GM23338 (cell line): ENCODE measurements at regions not wholly inside any gene's neighbourhood (a gene's known extent, or its start where the extent isn't known, plus 50 kb on each side); places are given as distances from the start of the nearest gene placed in this dataset.

Experiments
- ATAC-seq: fragments of 200-7000 bp; cut with Tn5 transposase; 3 replicates; pipeline ENCODE4 v1.9.1; 2020
- DNase-seq: peaks from one replicate; pipeline ENCODE4 v3.0.0-alpha.2; 2015; ENCODE audit warnings: low spot score
- H2AFZ ChIP-seq: fragments of 200-600 bp; sonication (generic); 2 replicates; pipeline ENCODE4 v1.8.0; 2016; ENCODE audit warnings: antibody characterized with exemption, mild to moderate bottlenecking, moderate library complexity
- H3F3A ChIP-seq: fragments of 200-600 bp; sonication (generic); replicated peaks from 2 replicates; pipeline ENCODE4 v1.8.0; 2017; ENCODE audit warnings: antibody characterized with exemption, mixed run types, low read depth
- H3K27ac ChIP-seq: fragments of 200-600 bp; sonication (generic); 2 replicates; pipeline ENCODE4 v1.6.1; 2016; ENCODE audit warnings: low read depth
- H3K27me3 ChIP-seq: fragments of 200-600 bp; sonication (generic); 2 replicates; pipeline ENCODE4 v1.8.0; 2016; ENCODE audit warnings: mild to moderate bottlenecking, mixed run types, moderate library complexity; ENCODE audit not compliant: insufficient read depth
- H3K36me3 ChIP-seq: fragments of 200-600 bp; sonication (generic); 2 replicates; pipeline ENCODE4 v1.8.0; 2016; ENCODE audit warnings: mild to moderate bottlenecking; ENCODE audit not compliant: insufficient read depth
- H3K4me1 ChIP-seq: fragments of 200-600 bp; sonication (generic); 2 replicates; pipeline ENCODE4 v1.8.0; 2016; ENCODE audit warnings: mild to moderate bottlenecking, moderate library complexity; ENCODE audit not compliant: insufficient read depth
- H3K4me2 ChIP-seq: fragments of 200-600 bp; sonication (generic); 2 replicates; pipeline ENCODE4 v1.7.1; 2017; ENCODE audit warnings: mixed run types
- H3K4me3 ChIP-seq: fragments of 200-600 bp; sonication (generic); 2 replicates; pipeline ENCODE4 v1.6.1; 2016; ENCODE audit warnings: mixed run types
- H3K79me2 ChIP-seq: fragments of 200-600 bp; sonication (generic); replicated peaks from 2 replicates; pipeline ENCODE4 v1.8.0; 2017; ENCODE audit warnings: mild to moderate bottlenecking; ENCODE audit not compliant: insufficient read depth
- H3K9me2 ChIP-seq: fragments of 200-600 bp; sonication (generic); 2 replicates; pipeline ENCODE4 v1.8.0; 2017; ENCODE audit not compliant: insufficient read depth
- H4K20me1 ChIP-seq: fragments of 200-600 bp; sonication (generic); replicated peaks from 2 replicates; pipeline ENCODE4 v1.8.0; 2017; ENCODE audit warnings: mild to moderate bottlenecking; ENCODE audit not compliant: insufficient read depth
- H3K27ac Mint-ChIP-seq: 2 replicates; pipeline ENCODE4 v1.8.0; 2020; ENCODE audit warnings: inconsistent platforms, mild to moderate bottlenecking, moderate library complexity, mixed read lengths
- H3K27me3 Mint-ChIP-seq: 3 replicates; pipeline ENCODE4 v1.8.0; 2022; ENCODE audit warnings: low read depth, mild to moderate bottlenecking, moderate library complexity, mixed read lengths, inconsistent platforms; ENCODE audit not compliant: insufficient read depth, poor library complexity
- H3K36me3 Mint-ChIP-seq: 3 replicates; pipeline ENCODE4 v1.8.0; 2021; ENCODE audit warnings: low read depth, mild to moderate bottlenecking, inconsistent platforms, moderate library complexity, mixed read lengths
- H3K4me1 Mint-ChIP-seq: 3 replicates; pipeline ENCODE4 v1.8.0; 2020; ENCODE audit warnings: mild to moderate bottlenecking, inconsistent platforms, mixed read lengths
- H3K4me3 Mint-ChIP-seq: 3 replicates; pipeline ENCODE4 v1.8.0; 2021; ENCODE audit warnings: moderate library complexity, mild to moderate bottlenecking, inconsistent platforms, mixed read lengths
- H3K9me3 Mint-ChIP-seq: 3 replicates; pipeline ENCODE4 v1.8.0; 2020; ENCODE audit warnings: moderate library complexity, mild to moderate bottlenecking, inconsistent platforms, mixed read lengths
- CREB1 ChIP-seq: fragments of 250-450 bp; sonication (Bioruptor Pico); IDR thresholded peaks from 2 replicates; pipeline ENCODE4 v1.5.0; 2020; ENCODE audit warnings: low read depth, mild to moderate bottlenecking, moderate library complexity
- ETS1 ChIP-seq: IDR thresholded peaks from 2 replicates; pipeline ENCODE4 v1.6.1; 2016; ENCODE audit warnings: antibody characterized with exemption
- EZH2 ChIP-seq: fragments of 200-600 bp; sonication (generic); IDR thresholded peaks from one replicate; pipeline ENCODE4 v1.8.0; 2017; ENCODE audit warnings: antibody characterized with exemption, mild to moderate bottlenecking, low read depth; ENCODE audit not compliant: unreplicated experiment
- EZH2phosphoT487 ChIP-seq: fragments of 200-600 bp; sonication (generic); IDR thresholded peaks from one replicate; pipeline ENCODE4 v1.8.1; 2018; ENCODE audit warnings: antibody characterized with exemption; ENCODE audit not compliant: unreplicated experiment
- JUNB ChIP-seq: IDR thresholded peaks from one replicate; pipeline ENCODE4 v1.6.1; 2016; ENCODE audit warnings: antibody characterized with exemption; ENCODE audit not compliant: unreplicated experiment
- NANOG ChIP-seq: IDR thresholded peaks from 2 replicates; pipeline ENCODE4 v1.6.1; 2016; ENCODE audit warnings: antibody characterized with exemption, borderline replicate concordance
- POLR2AphosphoS5 ChIP-seq: IDR thresholded peaks from 2 replicates; pipeline ENCODE4 v1.6.1; 2016; ENCODE audit warnings: antibody characterized with exemption, low read depth
- STAT1 ChIP-seq: IDR thresholded peaks from one replicate; pipeline ENCODE4 v1.6.1; 2016; ENCODE audit warnings: antibody characterized with exemption; ENCODE audit not compliant: unreplicated experiment
- ZNF114 ChIP-seq: fragments of 250-450 bp; sonication (Bioruptor Pico); IDR thresholded peaks from 2 replicates; pipeline ENCODE4 v1.5.0; 2020; ENCODE audit warnings: mild to moderate bottlenecking, moderate library complexity
- ZNF331 ChIP-seq: fragments of 250-450 bp; sonication (Bioruptor Pico); IDR thresholded peaks from 2 replicates; pipeline ENCODE4 v1.5.0; 2020; ENCODE audit warnings: low read depth, mild to moderate bottlenecking, moderate library complexity
- TF ChIP-seq, protein P1 (sequence below): IDR thresholded peaks from one replicate; pipeline ENCODE4 v1.6.1; 2018; ENCODE audit warnings: antibody characterized with exemption; ENCODE audit not compliant: unreplicated experiment
- TF ChIP-seq, protein P2 (sequence below): fragments of 250-450 bp; sonication (Bioruptor Pico); IDR thresholded peaks from 2 replicates; pipeline ENCODE4 v1.5.0; 2020; ENCODE audit warnings: mild to moderate bottlenecking, moderate library complexity
- TF ChIP-seq, protein P3 (sequence below), 2 experiments: fragments of 200-600 bp in 1 of 2; sonication (generic) in 1 of 2; conservative IDR thresholded peaks; 2 replicates each; pipeline versions ENCODE4 v1.5.1 to v1.6.1; 2016 to 2017; ENCODE audit warnings: antibody characterized with exemption in 2 of 2, low read depth in 2 of 2, mild to moderate bottlenecking in 2 of 2, moderate library complexity in 1 of 2

DNA sequence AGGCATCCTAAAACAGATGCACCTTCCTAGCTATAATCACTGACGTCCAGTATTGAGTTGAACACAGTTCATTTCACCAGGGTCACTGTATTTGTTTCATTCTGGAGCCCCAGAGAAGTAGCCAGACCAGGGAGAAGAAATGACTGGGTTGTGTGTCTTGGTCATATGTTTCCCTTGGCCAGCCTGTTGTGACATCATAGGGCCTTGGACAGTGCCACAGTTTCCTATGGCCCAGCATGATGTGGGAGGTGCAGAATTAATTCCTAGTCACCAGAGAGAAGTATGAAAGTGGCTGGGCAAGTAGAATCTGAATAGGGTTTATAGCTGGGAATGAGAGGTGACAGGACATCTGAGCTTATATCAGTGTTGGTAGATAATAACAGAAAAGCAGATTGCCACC is 84.0 kb upstream of the ZBED5 start:
- Histone ChIP-seq H3K36me3 (no peaks in the 10 kb centered on the region), H3K4me2 (no peak overlapping the region), H2AFZ (no peak overlapping the region), H4K20me1 (no peaks in the 10 kb centered on the region), H3K9me2 (0 out of 2 replicates have a peak, but pooled peaks cover 5% of the 10 kb centered on the region), H3K4me1 (no peaks in the 10 kb centered on the region), H3F3A (no peaks in the 10 kb centered on the region), H3K79me2 (no peaks in the 10 kb centered on the region), H3K4me3 (no peak overlapping the region), H3K27me3 (no peaks in the 10 kb centered on the region), H3K27ac (no peak overlapping the region)
- DNase-seq (no peak), ATAC-seq (no peak)
- TF ChIP-seq CREB1 (CRISPR knock-in tag) (no peak), ZNF114 (no peak), STAT1 (no peak), NANOG (no peak), EZH2phosphoT487 (no peak), EZH2 (no peak), JUNB (no peak), POLR2AphosphoS5 (no peak), ZNF331 (CRISPR knock-in tag) (no peak), ETS1 (no peak)
- TF ChIP-seq, protein P1, sequence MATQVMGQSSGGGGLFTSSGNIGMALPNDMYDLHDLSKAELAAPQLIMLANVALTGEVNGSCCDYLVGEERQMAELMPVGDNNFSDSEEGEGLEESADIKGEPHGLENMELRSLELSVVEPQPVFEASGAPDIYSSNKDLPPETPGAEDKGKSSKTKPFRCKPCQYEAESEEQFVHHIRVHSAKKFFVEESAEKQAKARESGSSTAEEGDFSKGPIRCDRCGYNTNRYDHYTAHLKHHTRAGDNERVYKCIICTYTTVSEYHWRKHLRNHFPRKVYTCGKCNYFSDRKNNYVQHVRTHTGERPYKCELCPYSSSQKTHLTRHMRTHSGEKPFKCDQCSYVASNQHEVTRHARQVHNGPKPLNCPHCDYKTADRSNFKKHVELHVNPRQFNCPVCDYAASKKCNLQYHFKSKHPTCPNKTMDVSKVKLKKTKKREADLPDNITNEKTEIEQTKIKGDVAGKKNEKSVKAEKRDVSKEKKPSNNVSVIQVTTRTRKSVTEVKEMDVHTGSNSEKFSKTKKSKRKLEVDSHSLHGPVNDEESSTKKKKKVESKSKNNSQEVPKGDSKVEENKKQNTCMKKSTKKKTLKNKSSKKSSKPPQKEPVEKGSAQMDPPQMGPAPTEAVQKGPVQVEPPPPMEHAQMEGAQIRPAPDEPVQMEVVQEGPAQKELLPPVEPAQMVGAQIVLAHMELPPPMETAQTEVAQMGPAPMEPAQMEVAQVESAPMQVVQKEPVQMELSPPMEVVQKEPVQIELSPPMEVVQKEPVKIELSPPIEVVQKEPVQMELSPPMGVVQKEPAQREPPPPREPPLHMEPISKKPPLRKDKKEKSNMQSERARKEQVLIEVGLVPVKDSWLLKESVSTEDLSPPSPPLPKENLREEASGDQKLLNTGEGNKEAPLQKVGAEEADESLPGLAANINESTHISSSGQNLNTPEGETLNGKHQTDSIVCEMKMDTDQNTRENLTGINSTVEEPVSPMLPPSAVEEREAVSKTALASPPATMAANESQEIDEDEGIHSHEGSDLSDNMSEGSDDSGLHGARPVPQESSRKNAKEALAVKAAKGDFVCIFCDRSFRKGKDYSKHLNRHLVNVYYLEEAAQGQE: no peak
- TF ChIP-seq, protein P2, sequence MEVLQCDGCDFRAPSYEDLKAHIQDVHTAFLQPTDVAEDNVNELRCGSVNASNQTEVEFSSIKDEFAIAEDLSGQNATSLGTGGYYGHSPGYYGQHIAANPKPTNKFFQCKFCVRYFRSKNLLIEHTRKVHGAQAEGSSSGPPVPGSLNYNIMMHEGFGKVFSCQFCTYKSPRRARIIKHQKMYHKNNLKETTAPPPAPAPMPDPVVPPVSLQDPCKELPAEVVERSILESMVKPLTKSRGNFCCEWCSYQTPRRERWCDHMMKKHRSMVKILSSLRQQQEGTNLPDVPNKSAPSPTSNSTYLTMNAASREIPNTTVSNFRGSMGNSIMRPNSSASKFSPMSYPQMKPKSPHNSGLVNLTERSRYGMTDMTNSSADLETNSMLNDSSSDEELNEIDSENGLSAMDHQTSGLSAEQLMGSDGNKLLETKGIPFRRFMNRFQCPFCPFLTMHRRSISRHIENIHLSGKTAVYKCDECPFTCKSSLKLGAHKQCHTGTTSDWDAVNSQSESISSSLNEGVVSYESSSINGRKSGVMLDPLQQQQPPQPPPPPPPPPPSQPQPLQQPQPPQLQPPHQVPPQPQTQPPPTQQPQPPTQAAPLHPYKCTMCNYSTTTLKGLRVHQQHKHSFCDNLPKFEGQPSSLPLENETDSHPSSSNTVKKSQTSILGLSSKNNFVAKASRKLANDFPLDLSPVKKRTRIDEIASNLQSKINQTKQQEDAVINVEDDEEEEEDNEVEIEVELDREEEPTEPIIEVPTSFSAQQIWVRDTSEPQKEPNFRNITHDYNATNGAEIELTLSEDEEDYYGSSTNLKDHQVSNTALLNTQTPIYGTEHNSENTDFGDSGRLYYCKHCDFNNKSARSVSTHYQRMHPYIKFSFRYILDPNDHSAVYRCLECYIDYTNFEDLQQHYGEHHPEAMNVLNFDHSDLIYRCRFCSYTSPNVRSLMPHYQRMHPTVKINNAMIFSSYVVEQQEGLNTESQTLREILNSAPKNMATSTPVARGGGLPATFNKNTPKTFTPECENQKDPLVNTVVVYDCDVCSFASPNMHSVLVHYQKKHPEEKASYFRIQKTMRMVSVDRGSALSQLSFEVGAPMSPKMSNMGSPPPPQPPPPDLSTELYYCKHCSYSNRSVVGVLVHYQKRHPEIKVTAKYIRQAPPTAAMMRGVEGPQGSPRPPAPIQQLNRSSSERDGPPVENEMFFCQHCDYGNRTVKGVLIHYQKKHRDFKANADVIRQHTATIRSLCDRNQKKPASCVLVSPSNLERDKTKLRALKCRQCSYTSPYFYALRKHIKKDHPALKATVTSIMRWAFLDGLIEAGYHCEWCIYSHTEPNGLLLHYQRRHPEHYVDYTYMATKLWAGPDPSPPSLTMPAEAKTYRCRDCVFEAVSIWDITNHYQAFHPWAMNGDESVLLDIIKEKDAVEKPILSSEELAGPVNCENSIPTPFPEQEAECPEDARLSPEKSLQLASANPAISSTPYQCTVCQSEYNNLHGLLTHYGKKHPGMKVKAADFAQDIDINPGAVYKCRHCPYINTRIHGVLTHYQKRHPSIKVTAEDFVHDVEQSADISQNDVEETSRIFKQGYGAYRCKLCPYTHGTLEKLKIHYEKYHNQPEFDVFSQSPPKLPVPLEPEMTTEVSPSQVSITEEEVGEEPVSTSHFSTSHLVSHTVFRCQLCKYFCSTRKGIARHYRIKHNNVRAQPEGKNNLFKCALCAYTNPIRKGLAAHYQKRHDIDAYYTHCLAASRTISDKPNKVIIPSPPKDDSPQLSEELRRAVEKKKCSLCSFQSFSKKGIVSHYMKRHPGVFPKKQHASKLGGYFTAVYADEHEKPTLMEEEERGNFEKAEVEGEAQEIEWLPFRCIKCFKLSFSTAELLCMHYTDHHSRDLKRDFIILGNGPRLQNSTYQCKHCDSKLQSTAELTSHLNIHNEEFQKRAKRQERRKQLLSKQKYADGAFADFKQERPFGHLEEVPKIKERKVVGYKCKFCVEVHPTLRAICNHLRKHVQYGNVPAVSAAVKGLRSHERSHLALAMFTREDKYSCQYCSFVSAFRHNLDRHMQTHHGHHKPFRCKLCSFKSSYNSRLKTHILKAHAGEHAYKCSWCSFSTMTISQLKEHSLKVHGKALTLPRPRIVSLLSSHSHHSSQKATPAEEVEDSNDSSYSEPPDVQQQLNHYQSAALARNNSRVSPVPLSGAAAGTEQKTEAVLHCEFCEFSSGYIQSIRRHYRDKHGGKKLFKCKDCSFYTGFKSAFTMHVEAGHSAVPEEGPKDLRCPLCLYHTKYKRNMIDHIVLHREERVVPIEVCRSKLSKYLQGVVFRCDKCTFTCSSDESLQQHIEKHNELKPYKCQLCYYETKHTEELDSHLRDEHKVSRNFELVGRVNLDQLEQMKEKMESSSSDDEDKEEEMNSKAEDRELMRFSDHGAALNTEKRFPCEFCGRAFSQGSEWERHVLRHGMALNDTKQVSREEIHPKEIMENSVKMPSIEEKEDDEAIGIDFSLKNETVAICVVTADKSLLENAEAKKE (CRISPR knock-in tag): no peak
- TF ChIP-seq, protein P3, sequence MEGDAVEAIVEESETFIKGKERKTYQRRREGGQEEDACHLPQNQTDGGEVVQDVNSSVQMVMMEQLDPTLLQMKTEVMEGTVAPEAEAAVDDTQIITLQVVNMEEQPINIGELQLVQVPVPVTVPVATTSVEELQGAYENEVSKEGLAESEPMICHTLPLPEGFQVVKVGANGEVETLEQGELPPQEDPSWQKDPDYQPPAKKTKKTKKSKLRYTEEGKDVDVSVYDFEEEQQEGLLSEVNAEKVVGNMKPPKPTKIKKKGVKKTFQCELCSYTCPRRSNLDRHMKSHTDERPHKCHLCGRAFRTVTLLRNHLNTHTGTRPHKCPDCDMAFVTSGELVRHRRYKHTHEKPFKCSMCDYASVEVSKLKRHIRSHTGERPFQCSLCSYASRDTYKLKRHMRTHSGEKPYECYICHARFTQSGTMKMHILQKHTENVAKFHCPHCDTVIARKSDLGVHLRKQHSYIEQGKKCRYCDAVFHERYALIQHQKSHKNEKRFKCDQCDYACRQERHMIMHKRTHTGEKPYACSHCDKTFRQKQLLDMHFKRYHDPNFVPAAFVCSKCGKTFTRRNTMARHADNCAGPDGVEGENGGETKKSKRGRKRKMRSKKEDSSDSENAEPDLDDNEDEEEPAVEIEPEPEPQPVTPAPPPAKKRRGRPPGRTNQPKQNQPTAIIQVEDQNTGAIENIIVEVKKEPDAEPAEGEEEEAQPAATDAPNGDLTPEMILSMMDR (conservative IDR thresholded peaks at IDR 0.05; ENCODE audit: low read depth in 2 of 2): no peak
- Mint-ChIP-seq H3K9me3 (no peaks in the 10 kb centered on the region), H3K36me3 (no peaks in the 10 kb centered on the region), H3K27ac (no peak overlapping the region), H3K4me3 (no peak overlapping the region), H3K27me3 (peaks cover 1% of the 10 kb centered on the region), H3K4me1 (no peaks in the 10 kb centered on the region)
